ENCODE measurements at regions not wholly inside any gene's neighbourhood (a gene's known extent, or its start where the extent isn't known, plus 50 kb on each side); places are given as distances from the start of the nearest gene placed in this dataset.

DNA sequence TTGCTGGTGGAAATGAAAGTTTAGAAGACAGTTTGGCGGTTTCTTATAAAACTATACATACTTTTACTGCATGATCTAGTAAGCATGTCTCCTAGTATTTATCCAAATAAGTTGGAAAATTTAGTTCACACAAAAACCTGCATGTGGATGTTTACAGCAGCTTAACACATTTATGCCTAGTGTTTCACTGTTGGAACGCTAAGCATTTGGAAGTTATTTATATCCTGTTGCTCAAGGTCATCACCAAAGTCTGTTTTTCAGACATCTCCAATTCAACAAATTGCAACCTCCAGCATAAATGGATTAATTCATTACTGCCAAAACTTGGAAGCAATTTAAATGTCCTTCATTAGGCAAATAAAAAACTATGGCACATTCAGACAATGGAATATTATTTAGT, 461.8 kb downstream of the SUCLA2 start:
- Mint-ChIP-seq H3K4me3 (no peak overlapping the region), H3K27ac (no peak overlapping the region), H3K27me3 (no peaks in the 10 kb centered on the region), H3K4me1 (no peaks in the 10 kb centered on the region), H3K9me3 (ENCODE audit: insufficient read depth) (no peaks in the 10 kb centered on the region)
- H3K4me1 ChIP-seq (ENCODE audit: control insufficient read depth in 2 of 2, insufficient read depth in 2 of 2, low read length in 2 of 2), result no peaks in the 10 kb centered on the region
- no peak overlapping the region for H3K9ac ChIP-seq (ENCODE audit: low read length)
- TF ChIP-seq, protein P1, sequence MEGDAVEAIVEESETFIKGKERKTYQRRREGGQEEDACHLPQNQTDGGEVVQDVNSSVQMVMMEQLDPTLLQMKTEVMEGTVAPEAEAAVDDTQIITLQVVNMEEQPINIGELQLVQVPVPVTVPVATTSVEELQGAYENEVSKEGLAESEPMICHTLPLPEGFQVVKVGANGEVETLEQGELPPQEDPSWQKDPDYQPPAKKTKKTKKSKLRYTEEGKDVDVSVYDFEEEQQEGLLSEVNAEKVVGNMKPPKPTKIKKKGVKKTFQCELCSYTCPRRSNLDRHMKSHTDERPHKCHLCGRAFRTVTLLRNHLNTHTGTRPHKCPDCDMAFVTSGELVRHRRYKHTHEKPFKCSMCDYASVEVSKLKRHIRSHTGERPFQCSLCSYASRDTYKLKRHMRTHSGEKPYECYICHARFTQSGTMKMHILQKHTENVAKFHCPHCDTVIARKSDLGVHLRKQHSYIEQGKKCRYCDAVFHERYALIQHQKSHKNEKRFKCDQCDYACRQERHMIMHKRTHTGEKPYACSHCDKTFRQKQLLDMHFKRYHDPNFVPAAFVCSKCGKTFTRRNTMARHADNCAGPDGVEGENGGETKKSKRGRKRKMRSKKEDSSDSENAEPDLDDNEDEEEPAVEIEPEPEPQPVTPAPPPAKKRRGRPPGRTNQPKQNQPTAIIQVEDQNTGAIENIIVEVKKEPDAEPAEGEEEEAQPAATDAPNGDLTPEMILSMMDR (IDR thresholded peaks at IDR 0.05), result no peak
- no peak for TF ChIP-seq EZH2 (IDR thresholded peaks at IDR 0.05; ENCODE audit: borderline replicate concordance, insufficient read depth, low read depth, low read length, poor library complexity, severe bottlenecking)
- no peak overlapping the region for H2AFZ ChIP-seq (ENCODE audit: insufficient read depth, low read depth, low read length, poor library complexity, severe bottlenecking)
- H3K27me3 ChIP-seq (replicated peaks in 1 of 4; ENCODE audit: control extremely low read depth in 1 of 4, control insufficient read depth in 3 of 4, insufficient read depth in 4 of 4, low read length in 3 of 4), result no peaks in the 10 kb centered on the region
- ChIA-PET CTCF (no interaction called here), POLR2A (no interaction called here)
- no peak for ATAC-seq (ENCODE audit: low read depth)
- WGBS (ENCODE audit: insufficient coverage), result 100% methylated on average over 1 of the region's 2 CpGs
- DNase-seq, result no peak
- H3K36me3 ChIP-seq (replicated peaks in 1 of 2; ENCODE audit: control extremely low read depth in 1 of 2, control insufficient read depth in 1 of 2, extremely low read depth in 1 of 2, insufficient read depth in 2 of 2, low read length in 1 of 2), result no peaks in the 10 kb centered on the region
- no peak overlapping the region for H3K4me2 ChIP-seq (replicated peaks; ENCODE audit: low read depth, low read length, poor library complexity, severe bottlenecking)
- intact Hi-C loops (cut with micrococcal nuclease), result no loop called here
- H3K27ac ChIP-seq (ENCODE audit: low read length in 2 of 2), result no peak overlapping the region
- H3K79me2 ChIP-seq (ENCODE audit: control insufficient read depth, insufficient read depth, low read length), result no peaks in the 10 kb centered on the region
- H3K9me3 ChIP-seq (ENCODE audit: control extremely low read depth in 1 of 3, control insufficient read depth in 2 of 3, insufficient read depth in 1 of 3, low read length in 2 of 3), result no peaks in the 10 kb centered on the region
- H3K4me3 ChIP-seq (ENCODE audit: control extremely low read depth in 1 of 5, extremely low read depth in 1 of 5, insufficient read depth in 1 of 5, low read depth in 2 of 5, low read length in 4 of 5), result no peak overlapping the region
- H4K20me1 ChIP-seq (ENCODE audit: control insufficient read depth, insufficient read depth, low read length, poor library complexity, severe bottlenecking), result no peaks in the 10 kb centered on the region

DNA sequence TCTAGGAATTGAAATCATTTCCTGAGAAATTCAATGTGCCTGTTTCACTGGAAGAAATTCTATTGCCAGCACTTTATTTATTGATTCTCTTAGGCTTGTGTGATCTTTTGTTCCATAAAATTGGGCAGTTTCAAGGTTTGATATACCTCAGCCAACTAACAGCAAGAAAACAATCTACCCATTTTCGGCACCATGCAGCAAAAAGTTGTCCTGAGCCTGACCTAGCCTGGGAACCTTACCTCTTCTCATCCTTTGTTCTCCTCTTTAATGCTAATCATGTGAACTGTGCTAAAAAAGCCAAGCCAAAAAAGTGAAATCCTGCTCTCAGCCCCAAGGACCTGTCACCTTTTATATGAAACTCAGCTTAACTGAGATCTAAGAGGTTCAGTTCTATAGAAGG, 477.3 kb downstream of the SUCLA2 start:
- no peaks in the 10 kb centered on the region for H3K4me1 Mint-ChIP-seq

More for the DNA sequence above, 477.3 kb downstream of the SUCLA2 start:
- no peak for DNase-seq
- intact Hi-C loops (cut with micrococcal nuclease), result no loop called here
- peaks cover 7% of the 10 kb centered on the region for H3K27me3 Mint-ChIP-seq
- no peak for ATAC-seq (ENCODE audit: low read depth)
- TF ChIP-seq, protein P1 (IDR thresholded peaks at IDR 0.05), result no peak
- no peak for TF ChIP-seq EZH2 (IDR thresholded peaks at IDR 0.05; ENCODE audit: borderline replicate concordance, insufficient read depth, low read depth, low read length, poor library complexity, severe bottlenecking)
- Histone ChIP-seq H3K27me3 (replicated peaks in 1 of 4; ENCODE audit: control extremely low read depth in 1 of 4, control insufficient read depth in 3 of 4, insufficient read depth in 4 of 4, low read length in 3 of 4) (no peaks in the 10 kb centered on the region), H3K27ac (ENCODE audit: low read length in 2 of 2) (no peak overlapping the region), H3K4me3 (ENCODE audit: control extremely low read depth in 1 of 5, extremely low read depth in 1 of 5, insufficient read depth in 1 of 5, low read depth in 2 of 5, low read length in 4 of 5) (no peak overlapping the region), H3K79me2 (ENCODE audit: control insufficient read depth, insufficient read depth, low read length) (no peaks in the 10 kb centered on the region), H3K36me3 (replicated peaks in 1 of 2; ENCODE audit: control extremely low read depth in 1 of 2, control insufficient read depth in 1 of 2, extremely low read depth in 1 of 2, insufficient read depth in 2 of 2, low read length in 1 of 2) (no peaks in the 10 kb centered on the region), H3K4me1 (ENCODE audit: control insufficient read depth in 2 of 2, insufficient read depth in 2 of 2, low read length in 2 of 2) (no peaks in the 10 kb centered on the region), H4K20me1 (ENCODE audit: control insufficient read depth, insufficient read depth, low read length, poor library complexity, severe bottlenecking) (no peaks in the 10 kb centered on the region), H3K4me2 (replicated peaks; ENCODE audit: low read depth, low read length, poor library complexity, severe bottlenecking) (no peak overlapping the region), H3K9ac (ENCODE audit: low read length) (no peak overlapping the region), H2AFZ (ENCODE audit: insufficient read depth, low read depth, low read length, poor library complexity, severe bottlenecking) (no peak overlapping the region), H3K9me3 (ENCODE audit: control extremely low read depth in 1 of 3, control insufficient read depth in 2 of 3, insufficient read depth in 1 of 3, low read length in 2 of 3) (no peaks in the 10 kb centered on the region)
- peaks cover 2% of the 10 kb centered on the region for H3K9me3 Mint-ChIP-seq (ENCODE audit: insufficient read depth)
- no peak overlapping the region for H3K27ac Mint-ChIP-seq
- ChIA-PET POLR2A (no interaction called here), CTCF (interaction anchor here (0.8 kb wide), 1 partner anchor 561 kb away, joined by 3 read pairs; no protein-coding TSS in a partner anchor)
- no peak overlapping the region for H3K4me3 Mint-ChIP-seq
- WGBS (ENCODE audit: insufficient coverage), result 80% methylated on average over 1 of the region's 1 CpG

Measured in B cell (primary cell).